ENCODE measurements at regions not wholly inside any gene's neighbourhood (a gene's known extent, or its start where the extent isn't known, plus 50 kb on each side); places are given as distances from the start of the nearest gene placed in this dataset.

DNA sequence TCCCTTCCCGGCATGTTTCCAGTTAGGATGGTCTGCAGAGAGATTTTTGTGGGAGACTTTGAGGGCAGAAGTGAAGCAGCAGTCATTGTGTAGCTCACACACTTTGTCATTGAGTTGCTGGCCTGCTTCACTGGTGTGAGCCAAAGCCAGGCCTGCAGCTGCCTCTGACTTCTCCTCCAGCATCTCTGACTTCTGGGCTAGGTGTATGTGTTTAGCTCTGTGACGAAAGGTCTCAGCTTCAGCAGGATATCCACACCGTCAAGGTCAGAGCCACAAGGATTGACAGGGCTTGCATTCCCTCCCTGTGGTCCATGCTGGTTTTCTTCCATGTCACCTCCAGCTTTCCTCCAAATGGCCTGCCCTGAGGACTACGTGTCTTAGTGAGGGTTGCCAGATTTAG, 57.1 kb upstream of the OSBPL11 start:
- DNase-seq = no peak
- no peaks in the 10 kb centered on the region for H3K9me3 ChIP-seq (ENCODE audit: control insufficient read depth in 2 of 3, insufficient read depth in 1 of 3, low read length in 3 of 3)
- H3K4me1 ChIP-seq (ENCODE audit: control insufficient read depth in 2 of 3, insufficient read depth in 2 of 3, low read depth in 1 of 3, low read length in 3 of 3) = no peaks in the 10 kb centered on the region
- intact Hi-C loops (cut with DNase I) = no loop called here
- no peaks in the 10 kb centered on the region for H3K36me3 ChIP-seq (ENCODE audit: control insufficient read depth in 2 of 3, insufficient read depth in 3 of 3, low read length in 3 of 3)
- H3K27me3 ChIP-seq (ENCODE audit: control insufficient read depth, insufficient read depth, low read length) = no peaks in the 10 kb centered on the region
- H3K27ac ChIP-seq (ENCODE audit: low read depth in 2 of 2, low read length in 2 of 2) = no peak overlapping the region
- H3K4me3 ChIP-seq (ENCODE audit: low read length in 3 of 3) = no peak overlapping the region
- TF ChIP-seq, protein P1, sequence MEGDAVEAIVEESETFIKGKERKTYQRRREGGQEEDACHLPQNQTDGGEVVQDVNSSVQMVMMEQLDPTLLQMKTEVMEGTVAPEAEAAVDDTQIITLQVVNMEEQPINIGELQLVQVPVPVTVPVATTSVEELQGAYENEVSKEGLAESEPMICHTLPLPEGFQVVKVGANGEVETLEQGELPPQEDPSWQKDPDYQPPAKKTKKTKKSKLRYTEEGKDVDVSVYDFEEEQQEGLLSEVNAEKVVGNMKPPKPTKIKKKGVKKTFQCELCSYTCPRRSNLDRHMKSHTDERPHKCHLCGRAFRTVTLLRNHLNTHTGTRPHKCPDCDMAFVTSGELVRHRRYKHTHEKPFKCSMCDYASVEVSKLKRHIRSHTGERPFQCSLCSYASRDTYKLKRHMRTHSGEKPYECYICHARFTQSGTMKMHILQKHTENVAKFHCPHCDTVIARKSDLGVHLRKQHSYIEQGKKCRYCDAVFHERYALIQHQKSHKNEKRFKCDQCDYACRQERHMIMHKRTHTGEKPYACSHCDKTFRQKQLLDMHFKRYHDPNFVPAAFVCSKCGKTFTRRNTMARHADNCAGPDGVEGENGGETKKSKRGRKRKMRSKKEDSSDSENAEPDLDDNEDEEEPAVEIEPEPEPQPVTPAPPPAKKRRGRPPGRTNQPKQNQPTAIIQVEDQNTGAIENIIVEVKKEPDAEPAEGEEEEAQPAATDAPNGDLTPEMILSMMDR (IDR thresholded peaks at IDR 0.05; ENCODE audit: borderline replicate concordance, extremely low read depth, insufficient read depth) = no peak
- no peak for FAIRE-seq
- H3K9ac ChIP-seq (ENCODE audit: low read length in 3 of 3) = no peak overlapping the region

DNA sequence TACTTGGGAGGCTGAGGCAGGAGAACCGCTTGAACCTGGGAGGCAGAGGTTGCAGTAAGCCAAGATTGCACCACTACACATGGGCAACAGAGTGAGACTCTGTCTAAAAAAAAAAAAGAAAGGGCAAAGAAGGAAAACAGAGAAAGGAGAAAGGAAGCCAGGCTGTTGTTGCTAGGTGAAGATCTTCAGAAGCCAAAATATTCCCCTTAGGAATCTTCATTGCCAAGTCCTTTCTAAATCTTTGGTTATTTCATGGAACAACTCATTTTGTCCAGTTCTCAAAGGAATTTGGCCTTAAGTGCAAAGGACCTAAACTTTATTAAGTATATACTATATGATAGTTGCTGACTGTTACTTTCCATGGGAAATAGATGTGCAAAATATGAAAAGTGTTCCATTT, 59.2 kb upstream of the OSBPL11 start:
- TF ChIP-seq, protein P1 (IDR thresholded peaks at IDR 0.05; ENCODE audit: borderline replicate concordance, extremely low read depth, insufficient read depth) = no peak
- DNase-seq = no peak

DNA sequence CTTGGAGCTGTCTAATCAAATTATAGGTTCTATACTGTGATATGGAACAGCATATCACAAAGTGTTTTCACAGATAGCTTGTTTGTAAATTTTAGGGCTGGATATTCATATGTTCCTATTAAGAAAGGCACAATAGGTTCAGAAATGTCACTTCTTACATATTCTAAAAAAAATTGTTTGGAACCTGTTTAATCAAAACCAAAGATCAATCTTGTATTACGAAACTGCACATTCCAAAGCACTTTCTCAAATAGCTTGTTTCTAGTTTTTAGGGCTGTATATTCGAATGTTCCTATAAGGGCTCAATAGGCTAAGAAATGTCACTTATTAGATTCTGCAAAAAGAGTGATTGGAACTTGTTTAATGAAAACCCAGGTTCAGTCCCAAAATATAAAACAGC, 67.4 kb upstream of the OSBPL11 start:
- intact Hi-C loops (cut with DNase I) = no loop called here
- no peaks in the 10 kb centered on the region for H3K27me3 ChIP-seq (ENCODE audit: control insufficient read depth, insufficient read depth, low read length)
- H3K27ac ChIP-seq (ENCODE audit: low read depth in 2 of 2, low read length in 2 of 2) = no peak overlapping the region
- TF ChIP-seq, protein P1 (IDR thresholded peaks at IDR 0.05; ENCODE audit: borderline replicate concordance, extremely low read depth, insufficient read depth) = no peak
- no peak overlapping the region for H3K4me3 ChIP-seq (ENCODE audit: low read length in 3 of 3)
- no peak for DNase-seq
- H3K9ac ChIP-seq (ENCODE audit: low read length in 3 of 3) = no peak overlapping the region
- no peaks in the 10 kb centered on the region for H3K9me3 ChIP-seq (ENCODE audit: control insufficient read depth in 2 of 3, insufficient read depth in 1 of 3, low read length in 3 of 3)
- H3K4me1 ChIP-seq (ENCODE audit: control insufficient read depth in 2 of 3, insufficient read depth in 2 of 3, low read depth in 1 of 3, low read length in 3 of 3) = no peaks in the 10 kb centered on the region
- no peak for FAIRE-seq
- H3K36me3 ChIP-seq (ENCODE audit: control insufficient read depth in 2 of 3, insufficient read depth in 3 of 3, low read length in 3 of 3) = no peaks in the 10 kb centered on the region

More for the DNA sequence above, 59.2 kb upstream of the OSBPL11 start:
- no peaks in the 10 kb centered on the region for H3K27me3 ChIP-seq (ENCODE audit: control insufficient read depth, insufficient read depth, low read length)
- H3K4me1 ChIP-seq (ENCODE audit: control insufficient read depth in 2 of 3, insufficient read depth in 2 of 3, low read depth in 1 of 3, low read length in 3 of 3) = no peaks in the 10 kb centered on the region
- intact Hi-C loops (cut with DNase I) = no loop called here
- no peak for FAIRE-seq
- H3K36me3 ChIP-seq (ENCODE audit: control insufficient read depth in 2 of 3, insufficient read depth in 3 of 3, low read length in 3 of 3) = no peaks in the 10 kb centered on the region
- H3K27ac ChIP-seq (ENCODE audit: low read depth in 2 of 2, low read length in 2 of 2) = no peak overlapping the region
- no peaks in the 10 kb centered on the region for H3K9me3 ChIP-seq (ENCODE audit: control insufficient read depth in 2 of 3, insufficient read depth in 1 of 3, low read length in 3 of 3)
- H3K9ac ChIP-seq (ENCODE audit: low read length in 3 of 3) = no peak overlapping the region
- H3K4me3 ChIP-seq (ENCODE audit: low read length in 3 of 3) = no peak overlapping the region

DNA sequence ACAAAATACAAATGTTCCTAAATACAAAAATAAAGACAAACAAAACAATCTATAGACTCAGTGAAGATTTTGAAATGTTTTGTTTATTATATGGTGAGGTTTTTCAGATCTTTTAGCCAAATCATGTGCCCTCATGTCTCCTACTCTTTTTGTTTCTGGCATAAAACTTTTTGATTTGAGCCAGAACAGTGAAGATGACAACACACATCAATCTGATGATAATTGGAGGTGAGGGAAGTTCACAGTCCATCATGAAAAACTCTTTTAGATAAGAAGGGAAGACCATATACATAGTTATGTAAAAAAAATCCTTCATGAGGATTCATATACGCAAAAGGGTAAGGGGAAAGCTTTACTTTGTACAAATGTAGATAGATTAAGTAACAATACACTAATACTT, 75.1 kb upstream of the OSBPL11 start:
- TF ChIP-seq, protein P1 (IDR thresholded peaks at IDR 0.05; ENCODE audit: borderline replicate concordance, extremely low read depth, insufficient read depth) = no peak
- H3K27me3 ChIP-seq (ENCODE audit: control insufficient read depth, insufficient read depth, low read length) = no peaks in the 10 kb centered on the region
- H3K4me1 ChIP-seq (ENCODE audit: control insufficient read depth in 2 of 3, insufficient read depth in 2 of 3, low read depth in 1 of 3, low read length in 3 of 3) = no peaks in the 10 kb centered on the region
- no peak overlapping the region for H3K4me3 ChIP-seq (ENCODE audit: low read length in 3 of 3)
- H3K9ac ChIP-seq (ENCODE audit: low read length in 3 of 3) = no peak overlapping the region
- H3K27ac ChIP-seq (ENCODE audit: low read depth in 2 of 2, low read length in 2 of 2) = no peak overlapping the region
- intact Hi-C loops (cut with DNase I) = no loop called here
- no peak for DNase-seq
- no peaks in the 10 kb centered on the region for H3K36me3 ChIP-seq (ENCODE audit: control insufficient read depth in 2 of 3, insufficient read depth in 3 of 3, low read length in 3 of 3)
- FAIRE-seq = no peak
- H3K9me3 ChIP-seq (ENCODE audit: control insufficient read depth in 2 of 3, insufficient read depth in 1 of 3, low read length in 3 of 3) = no peaks in the 10 kb centered on the region
